OCI-LY7 (cell line): ENCODE measurements at regions not wholly inside any gene's neighbourhood (a gene's known extent, or its start where the extent isn't known, plus 50 kb on each side); places are given as distances from the start of the nearest gene placed in this dataset.
"Not testable (repeated sequence)": the region's sequence is repeated elsewhere in the genome, so short reads cannot be mapped to it uniquely, and the experiment has no call there.

Source experiments
- CTCF ChIP-seq: fragments of 200-600 bp; sonication (generic); conservative IDR thresholded peaks from 2 replicates; pipeline ENCODE4 v1.5.1; 2014; ENCODE audit warnings: mild to moderate bottlenecking, antibody characterized with exemption, low read length, moderate library complexity, mixed read lengths
- EZH2phosphoT487 ChIP-seq: fragments of 200-600 bp; sonication (generic); IDR thresholded peaks from 2 replicates; pipeline ENCODE4 v1.6.1; 2018; ENCODE audit warnings: low read depth, borderline replicate concordance, mild to moderate bottlenecking, mixed run types, antibody characterized with exemption, low read length, moderate library complexity, mixed read lengths

- TF ChIP-seq CTCF, EZH2phosphoT487: not testable (repeated sequence)
Observed at GRCh38 chr20:47892681-47893080, 107.4 kb upstream of the SULF2 start.
